ENCODE measurements at regions not wholly inside any gene's neighbourhood (a gene's known extent, or its start where the extent isn't known, plus 50 kb on each side); places are given as distances from the start of the nearest gene placed in this dataset.

GRCh38 chr17:54848368-54848987 lies 52.2 kb upstream of the TOM1L1 start:
- H3K4me3 ChIP-seq: no peak overlapping the region
- no peak for TF ChIP-seq CTCF (IDR thresholded peaks at IDR 0.05)
- no peaks in the 10 kb centered on the region for H3K4me1 ChIP-seq
- H3K9me3 ChIP-seq: no peaks in the 10 kb centered on the region
- H3K27me3 ChIP-seq: no peaks in the 10 kb centered on the region
- no peak for DNase-seq (ENCODE audit: low spot score)
- H3K36me3 ChIP-seq: no peaks in the 10 kb centered on the region
- H3K27ac ChIP-seq: no peak overlapping the region

GRCh38 chr17:54849660-54850059 lies 51.0 kb upstream of the TOM1L1 start:
- Histone ChIP-seq H3K27me3 (no peaks in the 10 kb centered on the region), H3K27ac (no peak overlapping the region), H3K4me3 (no peak overlapping the region), H3K36me3 (no peaks in the 10 kb centered on the region), H3K9me3 (no peaks in the 10 kb centered on the region), H3K4me1 (no peaks in the 10 kb centered on the region)
- no peak for DNase-seq (ENCODE audit: low spot score)
- no peak for TF ChIP-seq CTCF (IDR thresholded peaks at IDR 0.05)
